ENCODE measurements at regions not wholly inside any gene's neighbourhood (a gene's known extent, or its start where the extent isn't known, plus 50 kb on each side); places are given as distances from the start of the nearest gene placed in this dataset.

- peak in 2 of 8 experiments; percentile 77 to 83 for ATAC-seq (replicated peaks in 6 of 8)
- in situ Hi-C loops (cut with MboI; ENCODE audit: low pct_unique_long_range_greater_than_20kb in 2 of 9, low sequenced_read_pairs in 9 of 9, unreplicated experiment in 9 of 9) = loop anchor here in 8 of 9 experiments (10.0 to 25.0 kb wide), 6 partner anchors 279 to 996 kb away; no protein-coding TSS in a partner anchor
- 0 to 100% (median 75%) methylated on average over 1 of the region's 1 CpG; no CpG with 5 or more reads in 4 of the 10 experiments for WGBS, 10 experiments
- H3K27ac ChIP-seq = no peak overlapping the region
- no peak overlapping the region for H3K4me3 ChIP-seq
- no peaks in the 10 kb centered on the region for H3K4me1 ChIP-seq (replicated peaks in 1 of 2)
Observed at GRCh38 chr4:114383721-114384120, 214.9 kb upstream of the UGT8 start.

GRCh38 chr4:114384629-114385028 is 214.0 kb upstream of the UGT8 start:
- H3K27ac ChIP-seq = no peak overlapping the region

GRCh38 chr4:114385195-114385985 is 213.2 kb upstream of the UGT8 start:
- in situ Hi-C loops (cut with MboI; ENCODE audit: low pct_unique_long_range_greater_than_20kb in 2 of 9, low sequenced_read_pairs in 9 of 9, unreplicated experiment in 9 of 9) = loop anchor here in 8 of 9 experiments (10.0 to 25.0 kb wide), 6 partner anchors 277 to 998 kb away; no protein-coding TSS in a partner anchor
- Histone ChIP-seq H3K4me3 (no peak overlapping the region), H3K27ac (no peak overlapping the region), H3K4me1 (replicated peaks in 1 of 2) (no peaks in the 10 kb centered on the region)
- 64 to 100% (median 72%) methylated on average over 1 to 9 of the region's 9 CpGs for WGBS, 10 experiments
- ATAC-seq (replicated peaks in 6 of 8) = peak in 1 of 8 experiments; percentile 28

More at GRCh38 chr4:114384629-114385028, 214.0 kb upstream of the UGT8 start:
- peak in 1 of 8 experiments; percentile 24 for ATAC-seq (replicated peaks in 6 of 8)
- 0 to 34% (median 20%) methylated on average over 3 to 4 of the region's 4 CpGs for WGBS, 10 experiments
- Histone ChIP-seq H3K4me1 (replicated peaks in 1 of 2) (no peaks in the 10 kb centered on the region), H3K4me3 (no peak overlapping the region)
- in situ Hi-C loops (cut with MboI; ENCODE audit: low pct_unique_long_range_greater_than_20kb in 2 of 9, low sequenced_read_pairs in 9 of 9, unreplicated experiment in 9 of 9) = loop anchor here in 8 of 9 experiments (10.0 to 25.0 kb wide), 6 partner anchors 278 to 997 kb away; no protein-coding TSS in a partner anchor

- WGBS, 10 experiments = 4 to 41% (median 13%) methylated on average over 3 to 5 of the region's 5 CpGs
- in situ Hi-C loops (cut with MboI; ENCODE audit: low pct_unique_long_range_greater_than_20kb in 2 of 9, low sequenced_read_pairs in 9 of 9, unreplicated experiment in 9 of 9) = loop anchor here in 8 of 9 experiments (10.0 to 25.0 kb wide), 6 partner anchors 276 to 999 kb away; no protein-coding TSS in a partner anchor
- ATAC-seq (replicated peaks in 6 of 8) = peak in 4 of 8 experiments; percentile 30 to 55 (median 38)
- H3K27ac ChIP-seq = no peak overlapping the region
- H3K4me3 ChIP-seq = no peak overlapping the region
- H3K4me1 ChIP-seq (replicated peaks in 1 of 2) = no peaks in the 10 kb centered on the region
Observed at GRCh38 chr4:114386637-114387233, 211.9 kb upstream of the UGT8 start.

GRCh38 chr4:114389070-114389685 is 209.4 kb upstream of the UGT8 start:
- Histone ChIP-seq H3K4me3 (no peak overlapping the region), H3K4me1 (replicated peaks in 1 of 2) (no peaks in the 10 kb centered on the region), H3K27ac (no peak overlapping the region)
- 43 to 100% (median 58%) methylated on average over 2 to 5 of the region's 9 CpGs; no CpG with 5 or more reads in 5 of the 10 experiments for WGBS, 10 experiments
- in situ Hi-C loops (cut with MboI; ENCODE audit: low pct_unique_long_range_greater_than_20kb in 2 of 9, low sequenced_read_pairs in 9 of 9, unreplicated experiment in 9 of 9) = loop anchor here in 8 of 9 experiments (10.0 to 25.0 kb wide), 6 partner anchors 273 to 1002 kb away; no protein-coding TSS in a partner anchor
- ATAC-seq (replicated peaks in 6 of 8) = no peak

- H3K4me1 ChIP-seq (replicated peaks in 1 of 2) = no peaks in the 10 kb centered on the region
- WGBS, 10 experiments = 20 to 100% (median 68%) methylated on average over 1 to 3 of the region's 3 CpGs; no CpG with 5 or more reads in 2 of the 10 experiments
- in situ Hi-C loops (cut with MboI; ENCODE audit: low pct_unique_long_range_greater_than_20kb in 2 of 9, low sequenced_read_pairs in 9 of 9, unreplicated experiment in 9 of 9) = loop anchor here in 8 of 9 experiments (10.0 to 25.0 kb wide), 6 partner anchors 269 to 1006 kb away; no protein-coding TSS in a partner anchor
- no peak overlapping the region for H3K4me3 ChIP-seq
- ATAC-seq (replicated peaks in 6 of 8) = peak in 2 of 8 experiments; percentile 33 to 57
- no peak overlapping the region for H3K27ac ChIP-seq
Observed at GRCh38 chr4:114393295-114394038, 205.1 kb upstream of the UGT8 start.

- no peak for ATAC-seq (replicated peaks in 6 of 8)
- WGBS, 10 experiments = 78 to 100% (median 100%) methylated on average over 1 to 2 of the region's 2 CpGs; no CpG with 5 or more reads in 1 of the 10 experiments
- Histone ChIP-seq H3K4me3 (no peak overlapping the region), H3K27ac (no peak overlapping the region), H3K4me1 (replicated peaks in 1 of 2) (no peaks in the 10 kb centered on the region)
- in situ Hi-C loops (cut with MboI; ENCODE audit: low pct_unique_long_range_greater_than_20kb in 2 of 9, low sequenced_read_pairs in 9 of 9, unreplicated experiment in 9 of 9) = loop anchor here in 8 of 9 experiments (10.0 to 25.0 kb wide), 6 partner anchors 265 to 1010 kb away; no protein-coding TSS in a partner anchor
Observed at GRCh38 chr4:114396808-114397207, 201.8 kb upstream of the UGT8 start.

- in situ Hi-C loops (cut with MboI; ENCODE audit: low pct_unique_long_range_greater_than_20kb in 2 of 9, low sequenced_read_pairs in 9 of 9, unreplicated experiment in 9 of 9) = loop anchor here in 8 of 9 experiments (10.0 to 25.0 kb wide), 6 partner anchors 264 to 1011 kb away; no protein-coding TSS in a partner anchor
- no peaks in the 10 kb centered on the region for H3K4me1 ChIP-seq (replicated peaks in 1 of 2)
- H3K27ac ChIP-seq = no peak overlapping the region
- ATAC-seq (replicated peaks in 6 of 8) = peak in 6 of 8 experiments; percentile 31 to 84 (median 60)
- H3K4me3 ChIP-seq = no peak overlapping the region
Observed at GRCh38 chr4:114398410-114398809, 200.2 kb upstream of the UGT8 start.

GRCh38 chr4:114399105-114399504 is 199.5 kb upstream of the UGT8 start:
- 0 to 60% (median 48%) methylated on average over 1 to 3 of the region's 5 CpGs; no CpG with 5 or more reads in 4 of the 10 experiments for WGBS, 10 experiments
- no peak overlapping the region for H3K4me3 ChIP-seq
- no peak overlapping the region for H3K27ac ChIP-seq
- in situ Hi-C loops (cut with MboI; ENCODE audit: low pct_unique_long_range_greater_than_20kb in 2 of 9, low sequenced_read_pairs in 9 of 9, unreplicated experiment in 9 of 9) = loop anchor here in 8 of 9 experiments (10.0 to 25.0 kb wide), 6 partner anchors 263 to 1012 kb away; no protein-coding TSS in a partner anchor
- peak in 2 of 8 experiments; percentile 24 to 31 for ATAC-seq (replicated peaks in 6 of 8)
- no peaks in the 10 kb centered on the region for H3K4me1 ChIP-seq (replicated peaks in 1 of 2)

- H3K4me3 ChIP-seq = no peak overlapping the region
- no peak overlapping the region for H3K27ac ChIP-seq
- H3K4me1 ChIP-seq (replicated peaks in 1 of 2) = no peaks in the 10 kb centered on the region
- ATAC-seq (replicated peaks in 6 of 8) = no peak
- in situ Hi-C loops (cut with MboI; ENCODE audit: low pct_unique_long_range_greater_than_20kb in 2 of 9, low sequenced_read_pairs in 9 of 9, unreplicated experiment in 9 of 9) = loop anchor here in 2 of 9 experiments (25.0 kb wide), 1 partner anchor 262 kb away; no protein-coding TSS in a partner anchor
- WGBS, 10 experiments = 24 to 100% (median 51%) methylated on average over 1 of the region's 1 CpG; no CpG with 5 or more reads in 4 of the 10 experiments
Observed at GRCh38 chr4:114400531-114400930, 198.1 kb upstream of the UGT8 start.

GRCh38 chr4:114401483-114401882 is 197.1 kb upstream of the UGT8 start:
- WGBS, 10 experiments = 17 to 100% (median 79%) methylated on average over 1 to 2 of the region's 2 CpGs; no CpG with 5 or more reads in 3 of the 10 experiments
- Histone ChIP-seq H3K27ac (no peak overlapping the region), H3K4me1 (replicated peaks in 1 of 2) (no peaks in the 10 kb centered on the region), H3K4me3 (no peak overlapping the region)
- in situ Hi-C loops (cut with MboI; ENCODE audit: low pct_unique_long_range_greater_than_20kb in 2 of 9, low sequenced_read_pairs in 9 of 9, unreplicated experiment in 9 of 9) = loop anchor here in 2 of 9 experiments (25.0 kb wide), 1 partner anchor 261 kb away; no protein-coding TSS in a partner anchor
- ATAC-seq (replicated peaks in 6 of 8) = no peak

GRCh38 chr4:114417214-114417613 is 181.4 kb upstream of the UGT8 start:
- Histone ChIP-seq H3K4me1 (replicated peaks in 1 of 2) (no peaks in the 10 kb centered on the region), H3K4me3 (no peak overlapping the region), H3K27ac (no peak overlapping the region)
- peak in 1 of 8 experiments; percentile 46 for ATAC-seq (replicated peaks in 6 of 8)
- in situ Hi-C loops (cut with MboI; ENCODE audit: low pct_unique_long_range_greater_than_20kb in 2 of 9, low sequenced_read_pairs in 9 of 9, unreplicated experiment in 9 of 9) = loop anchor here in 2 of 9 experiments (25.0 kb wide), 1 partner anchor 245 kb away; no protein-coding TSS in a partner anchor
- WGBS, 10 experiments = 0 to 33% (median 6%) methylated on average over 1 of the region's 1 CpG; no CpG with 5 or more reads in 4 of the 10 experiments
